ENCODE measurements at regions not wholly inside any gene's neighbourhood (a gene's known extent, or its start where the extent isn't known, plus 50 kb on each side); places are given as distances from the start of the nearest gene placed in this dataset.
"Not testable (repeated sequence)": the region's sequence is repeated elsewhere in the genome, so short reads cannot be mapped to it uniquely, and the experiment has no call there.

GRCh38 chr6:168960551-168961263 is 292.9 kb downstream of the THBS2 start:
- ATAC-seq, result no peak

DNA sequence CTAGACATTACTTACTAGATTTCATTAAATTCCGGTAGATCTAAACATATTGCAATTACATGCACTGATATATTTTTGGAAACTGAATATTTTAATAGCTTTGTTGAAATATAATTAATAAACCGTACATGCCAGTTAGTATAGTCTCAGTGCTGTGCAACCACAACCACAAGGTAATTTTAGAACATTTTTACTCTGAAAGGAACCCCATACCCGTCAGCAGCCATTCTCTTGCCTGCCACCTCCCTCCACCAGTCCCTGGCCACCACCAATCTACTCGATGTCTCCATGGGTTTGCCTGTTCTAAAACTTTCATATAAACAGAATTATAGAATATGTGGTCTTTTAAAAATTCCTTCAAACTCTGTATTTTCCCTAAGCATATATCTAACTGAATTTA is 293.9 kb downstream of the THBS2 start:
- no peak for ATAC-seq

- ATAC-seq, result peak in 1 of 2 donors; percentile 33
Observed at GRCh38 chr6:168956884-168957730, 296.5 kb downstream of the THBS2 start.

- no peak for ATAC-seq
Observed at GRCh38 chr6:168956141-168956838, 297.4 kb downstream of the THBS2 start.

GRCh38 chr6:168953461-168953860 is 300.2 kb downstream of the THBS2 start:
- ATAC-seq, result no peak

DNA sequence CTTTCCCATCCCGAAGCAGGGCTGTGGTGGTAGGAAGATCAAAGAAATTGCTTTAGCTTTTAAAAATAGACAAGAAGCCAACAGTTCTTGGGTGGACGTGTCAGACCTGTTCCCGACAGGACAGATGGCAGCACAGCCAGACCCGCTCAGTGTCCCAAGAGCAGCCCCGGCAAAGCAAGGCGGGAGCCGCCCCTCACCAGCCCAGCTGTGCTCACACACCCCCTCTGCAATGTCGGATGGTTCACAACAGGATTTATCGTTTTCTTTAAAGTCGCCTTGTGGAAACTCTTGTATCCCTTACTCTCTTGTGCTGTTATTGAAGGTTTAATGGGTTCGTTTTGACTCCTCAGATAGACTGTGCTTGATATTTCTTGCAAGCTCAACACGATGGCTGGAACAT is 302.4 kb downstream of the THBS2 start:
- ATAC-seq, result no peak

DNA sequence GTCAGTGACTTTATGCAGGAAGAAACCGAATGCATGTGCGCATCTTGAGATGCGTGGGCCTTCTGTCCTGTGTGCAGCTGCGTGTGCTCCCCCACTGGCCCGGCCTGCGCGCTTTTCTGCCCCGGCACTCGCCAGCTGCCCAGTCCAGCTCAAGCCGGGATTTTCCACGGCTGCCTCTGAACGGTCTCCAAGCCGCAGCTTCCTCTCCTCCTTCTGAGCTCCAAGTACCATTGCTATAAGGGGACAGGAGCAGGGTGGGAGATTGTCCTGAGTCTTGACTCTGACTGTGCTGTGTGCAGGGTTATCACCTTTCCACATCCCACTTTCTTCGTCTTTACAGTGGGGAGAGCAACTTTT is 302.8 kb downstream of the THBS2 start:
- no peak for ATAC-seq

DNA sequence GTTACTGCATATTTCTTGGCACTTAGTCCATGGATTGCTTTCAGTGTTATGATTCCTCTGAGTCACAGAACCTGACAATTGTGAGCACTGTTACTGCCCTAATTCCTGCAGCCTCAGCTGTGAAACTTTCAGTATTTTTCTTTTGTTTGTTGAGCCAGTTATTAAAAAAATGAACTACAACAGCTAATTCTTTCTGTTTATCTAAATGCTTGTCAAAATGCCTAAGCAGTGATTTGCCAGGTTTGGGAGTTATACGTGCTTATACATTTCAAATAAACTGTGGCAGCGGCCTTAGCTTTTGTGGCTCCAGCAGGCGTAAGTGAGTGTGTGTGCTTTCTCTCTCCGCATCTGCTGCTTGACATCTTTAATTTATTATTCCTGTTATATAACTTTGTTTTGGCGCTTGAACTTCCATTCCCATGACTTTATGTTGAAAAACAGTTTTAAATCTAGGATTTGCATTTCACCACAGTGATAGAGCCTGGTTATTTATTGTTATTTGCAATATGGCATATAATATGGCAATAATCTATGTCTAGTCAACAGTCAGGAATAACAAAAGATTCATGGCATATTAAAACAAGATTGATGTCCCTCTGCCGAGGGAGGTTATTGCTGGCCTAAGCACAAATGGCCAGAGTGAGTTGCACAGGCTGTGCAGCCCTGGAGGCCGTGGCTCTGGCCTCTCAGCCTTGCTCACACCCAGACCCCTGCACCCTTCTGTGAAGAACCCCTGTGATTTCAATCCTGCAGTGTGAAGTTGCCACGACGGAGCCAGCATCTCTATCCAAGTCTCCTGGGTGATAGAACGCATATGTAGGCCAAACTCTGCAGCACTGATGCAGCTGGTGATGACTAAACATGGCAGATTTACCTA is 303.4 kb downstream of the THBS2 start:
- ATAC-seq, result no peak

DNA sequence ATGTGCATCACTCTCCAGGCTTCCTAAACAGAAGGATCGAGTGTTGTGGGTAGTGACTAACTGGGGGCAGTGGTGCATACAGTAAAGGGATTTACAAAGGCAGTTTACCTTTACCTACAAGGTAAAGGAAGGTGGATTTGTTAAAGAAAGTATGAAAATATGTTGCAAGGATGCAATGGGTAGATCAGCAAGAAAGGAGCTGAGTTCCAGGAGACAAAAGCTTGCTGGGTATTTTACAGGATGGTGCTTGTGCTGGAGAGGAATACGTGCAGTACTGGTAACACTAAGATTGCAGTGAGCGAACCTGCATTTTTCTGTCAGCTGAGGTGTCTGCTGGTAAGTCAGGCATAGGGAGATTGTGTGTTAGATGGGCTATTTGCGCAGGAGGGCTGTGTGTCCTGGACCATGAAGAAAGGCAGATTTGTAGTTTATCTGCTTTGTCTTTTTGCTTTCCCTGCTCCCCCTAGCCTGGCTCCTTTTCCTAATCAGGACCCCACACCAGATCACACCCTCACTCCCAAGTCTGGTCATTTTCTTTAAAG is 304.6 kb downstream of the THBS2 start:
- no peak for ATAC-seq

DNA sequence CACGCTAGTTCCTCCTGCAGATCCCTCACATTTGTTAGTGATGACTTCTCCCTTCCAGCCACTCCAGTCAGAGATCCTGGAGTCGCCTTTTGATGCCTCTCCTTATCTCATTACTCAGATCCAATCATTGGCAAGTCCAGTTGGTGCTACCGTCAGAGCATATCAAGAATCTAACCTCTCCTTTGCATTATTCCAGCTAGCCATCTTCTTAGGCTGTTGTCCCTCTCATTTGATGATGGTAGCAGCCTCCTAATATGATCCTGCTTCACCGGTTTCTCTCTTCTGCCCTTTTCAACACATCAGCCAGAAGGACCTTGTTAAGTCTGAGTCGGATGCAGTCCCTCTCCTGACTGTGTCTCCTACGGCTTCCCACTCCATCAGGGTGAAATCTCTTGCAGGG is 305.6 kb downstream of the THBS2 start:
- no peak for ATAC-seq

GRCh38 chr6:168943231-168943905 is 310.3 kb downstream of the THBS2 start:
- ATAC-seq, result no peak

GRCh38 chr6:168942646-168943045 is 311.0 kb downstream of the THBS2 start:
- ATAC-seq, result no peak

DNA sequence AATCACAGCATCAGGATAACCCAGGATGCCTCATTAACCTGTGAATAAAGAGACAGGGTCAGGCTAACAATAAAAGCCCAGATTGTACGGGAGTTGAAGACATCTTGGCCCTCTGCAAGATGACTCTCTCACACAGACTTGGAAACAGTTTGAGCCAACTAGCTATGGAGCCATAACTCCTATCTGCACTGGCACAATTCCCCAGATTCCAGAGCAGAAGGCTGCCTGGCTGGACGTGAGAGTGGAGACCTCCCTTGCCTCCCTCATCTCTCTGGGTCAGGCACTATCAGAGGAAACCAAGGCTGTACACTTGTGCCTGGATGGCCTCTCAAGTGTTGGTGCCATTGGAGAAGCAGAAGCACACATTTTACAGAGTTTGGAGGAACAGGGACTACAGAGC is 312.6 kb downstream of the THBS2 start:
- ATAC-seq, result no peak

GRCh38 chr6:168939796-168940195 is 313.9 kb downstream of the THBS2 start:
- ATAC-seq, result no peak

GRCh38 chr6:168939041-168939440 is 314.6 kb downstream of the THBS2 start:
- no peak for ATAC-seq

DNA sequence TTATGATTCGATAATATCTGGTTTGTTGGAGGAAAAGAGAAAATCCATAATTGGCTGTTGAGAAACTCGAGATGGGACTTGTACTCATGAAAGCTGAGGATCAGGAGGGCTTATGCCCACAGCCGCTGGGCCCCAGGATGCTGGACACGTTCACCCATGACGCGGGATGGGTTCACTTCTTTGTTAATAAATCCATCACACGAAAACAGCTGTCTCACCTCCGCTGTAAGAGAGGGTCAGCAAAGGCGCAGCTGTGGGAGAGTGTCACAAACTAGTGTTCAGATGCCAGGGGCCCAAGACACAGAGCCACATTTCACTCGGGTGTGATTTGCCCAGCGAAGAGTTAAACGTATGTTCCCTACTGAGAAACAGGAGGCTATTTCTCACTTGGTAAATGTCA is 315.1 kb downstream of the THBS2 start:
- no peak for ATAC-seq

DNA sequence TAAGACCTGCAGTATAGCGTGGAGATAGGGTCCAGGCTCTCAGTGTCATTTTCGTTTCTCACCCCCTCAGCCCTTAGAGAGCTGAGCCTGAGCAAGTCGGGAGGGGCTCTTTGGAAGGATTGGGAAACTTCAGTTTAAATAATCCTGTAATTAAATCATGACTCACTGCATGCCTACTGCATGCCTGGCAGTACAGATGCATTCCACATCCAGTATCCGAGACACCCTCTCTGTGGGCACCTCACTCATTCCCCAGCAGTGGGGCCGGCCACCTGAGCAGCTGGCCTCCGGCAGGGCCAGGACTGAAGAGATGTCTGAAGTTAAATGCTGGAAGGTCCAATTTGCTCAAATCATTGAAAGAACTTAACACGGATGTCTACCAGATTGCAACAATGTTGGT is 316.6 kb downstream of the THBS2 start:
- ATAC-seq, result no peak

GRCh38 chr6:168935628-168936010 is 318.0 kb downstream of the THBS2 start:
- ATAC-seq, result no peak

DNA sequence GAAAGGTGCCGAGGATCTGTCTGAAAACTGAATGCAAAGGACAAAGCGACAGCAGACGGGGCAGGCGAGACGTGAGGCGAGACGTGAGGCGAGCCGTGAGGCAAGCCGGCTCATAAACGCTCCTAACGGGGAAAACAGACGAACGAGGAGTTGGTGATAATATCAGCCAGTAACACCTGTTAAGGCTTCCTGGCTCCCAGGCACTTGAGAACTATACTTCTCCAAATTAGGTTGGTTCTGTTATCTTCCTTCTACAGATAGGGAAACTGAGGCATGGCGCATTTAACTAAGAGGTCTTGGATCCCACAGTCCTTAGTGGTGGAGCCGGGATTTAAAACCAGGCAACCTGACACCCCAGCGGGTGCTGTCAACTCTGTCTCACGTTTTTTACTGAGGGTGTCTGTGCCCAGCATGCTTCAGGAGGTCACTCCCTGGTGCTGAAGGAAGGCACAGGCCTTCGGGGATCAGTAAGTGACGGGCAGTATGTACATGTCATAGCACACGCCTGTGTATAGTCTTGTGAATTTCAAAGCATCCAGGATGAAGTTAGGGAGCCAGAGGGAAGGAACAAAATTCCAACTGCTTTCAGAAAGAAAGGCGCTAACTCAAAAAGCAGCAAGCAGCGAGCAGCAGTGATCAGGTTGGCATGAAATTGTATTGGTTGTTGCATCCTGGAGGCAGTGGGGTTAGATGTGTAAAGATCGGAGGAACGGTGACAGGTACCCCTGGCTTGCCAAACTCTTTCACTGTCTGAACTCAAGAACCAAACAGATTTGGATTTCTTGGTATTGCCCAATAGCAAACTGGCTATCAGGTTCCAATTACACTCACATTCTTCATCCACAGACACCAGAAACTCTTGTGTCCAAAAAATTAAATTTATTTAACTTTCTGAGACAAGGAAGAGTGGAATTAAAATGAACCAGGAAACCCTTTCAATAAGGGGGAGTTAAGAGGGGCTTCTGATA is 318.7 kb downstream of the THBS2 start:
- ATAC-seq, result no peak

GRCh38 chr6:168932171-168932570 is 321.5 kb downstream of the THBS2 start:
- ATAC-seq, result not testable (repeated sequence)

DNA sequence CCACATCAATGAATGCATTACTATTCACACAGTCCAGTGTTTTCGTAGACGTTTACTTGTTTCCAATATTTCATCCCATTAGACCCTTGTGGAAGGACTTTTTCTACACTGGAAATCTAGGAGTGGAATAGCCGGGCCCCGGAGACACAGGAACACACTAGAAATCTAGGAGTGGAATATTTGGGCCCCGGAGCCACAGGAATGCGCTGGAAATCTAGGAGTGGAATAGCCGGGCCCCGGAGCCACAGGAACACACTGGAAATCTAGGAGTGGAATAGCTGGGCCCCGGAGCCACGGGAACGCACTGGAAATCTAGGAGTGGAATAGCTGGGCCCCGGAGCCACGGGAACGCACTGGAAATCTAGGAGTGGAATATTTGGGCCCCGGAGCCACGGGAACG is 322.6 kb downstream of the THBS2 start:
- not testable (repeated sequence) for ATAC-seq

Measured in activated CD4-positive, CD25-positive, alpha-beta regulatory T cell treated with anti-CD3 and anti-CD28 coated beads, Interleukin-2, amount 50 U/mL, for 24 hours (primary cell).